ENCODE measurements at regions not wholly inside any gene's neighbourhood (a gene's known extent, or its start where the extent isn't known, plus 50 kb on each side); places are given as distances from the start of the nearest gene placed in this dataset.

DNA sequence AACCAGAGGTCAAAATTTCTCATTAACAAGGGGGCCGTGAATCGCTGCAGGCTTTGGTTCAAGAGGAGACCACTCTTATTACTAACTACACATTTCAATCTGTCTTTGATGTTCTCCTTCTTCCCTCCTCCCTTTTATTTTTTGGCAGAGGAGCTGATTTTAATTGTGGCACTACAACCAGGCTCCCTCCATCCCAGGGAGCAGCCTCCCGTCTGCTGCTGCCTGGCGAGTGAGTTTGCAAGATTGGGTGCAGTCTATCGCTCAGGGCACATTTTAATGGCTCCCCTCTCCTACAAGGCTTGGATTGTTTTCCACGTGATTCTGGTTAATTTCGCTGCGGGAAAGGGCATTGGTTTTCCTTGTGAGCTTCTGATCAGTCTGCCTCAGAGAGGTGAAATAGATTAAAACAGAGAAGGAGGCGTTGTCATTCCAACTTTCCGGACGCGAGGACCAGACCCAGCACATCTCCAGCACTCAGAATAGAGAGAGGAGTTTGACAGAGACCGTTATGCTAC is 81.4 kb downstream of the KCTD15 start:
- Histone ChIP-seq H3K14ac (ENCODE audit: insufficient read depth, low read length) (no peak overlapping the region), H2BK12ac (ENCODE audit: insufficient read length, low read depth, low read length) (no peak overlapping the region), H3K27me3 (ENCODE audit: insufficient read depth, low read length) (no peaks in the 10 kb centered on the region), H3K9me3 (ENCODE audit: control insufficient read depth, low read depth, low read length) (no peaks in the 10 kb centered on the region), H4K20me1 (ENCODE audit: control insufficient read depth, insufficient read depth, insufficient read length) (no peaks in the 10 kb centered on the region), H3T11ph (ENCODE audit: low read length) (no peak overlapping the region), H3K9ac (ENCODE audit: extremely low read depth, insufficient read length, low read length) (no peak overlapping the region), H3K23me2 (ENCODE audit: insufficient read length, low read depth, low read length, poor library complexity, severe bottlenecking) (no peaks in the 10 kb centered on the region), H4K5ac (ENCODE audit: insufficient read length, low read depth, low read length) (no peak overlapping the region), H4K91ac (ENCODE audit: insufficient read length, low read depth, low read length) (no peak overlapping the region), H2BK20ac (ENCODE audit: low read depth, low read length, poor library complexity, severe bottlenecking) (no peak overlapping the region), H3K79me1 (ENCODE audit: insufficient read depth, low read depth, low read length, poor library complexity, severe bottlenecking) (no peaks in the 10 kb centered on the region), H3K56ac (ENCODE audit: insufficient read length, low read depth, low read length) (no peak overlapping the region), H3K18ac (ENCODE audit: insufficient read length, low read depth, low read length) (no peak overlapping the region), H3K79me2 (ENCODE audit: insufficient read depth, low read length) (no peaks in the 10 kb centered on the region), H2AFZ (ENCODE audit: low read length) (no peak overlapping the region), H3K4me1 (ENCODE audit: insufficient read depth, low read length) (no peaks in the 10 kb centered on the region), H3K23ac (ENCODE audit: insufficient read length, low read depth, low read length) (no peak overlapping the region), H3K4ac (ENCODE audit: low read depth, low read length) (no peak overlapping the region), H4K8ac (replicated peaks; ENCODE audit: insufficient read length, low read depth, low read length) (no peak overlapping the region), H2BK120ac (ENCODE audit: low read depth, low read length, poor library complexity, severe bottlenecking) (no peak overlapping the region), H2BK5ac (ENCODE audit: insufficient read length, low read length) (no peak overlapping the region), H2AK5ac (ENCODE audit: insufficient read length, low read length) (no peak overlapping the region), H3K4me2 (ENCODE audit: insufficient read depth, insufficient read length, low read length) (no peak overlapping the region), H3K27ac (ENCODE audit: insufficient read length, low read depth, low read length) (no peak overlapping the region), H2BK15ac (ENCODE audit: low read depth, low read length) (no peak overlapping the region)
- H3K4me3 Mint-ChIP-seq, result no peak overlapping the region
- no CpG with 5 or more reads among the region's 13 CpGs for WGBS (ENCODE audit: extremely low coverage, insufficient read length, low lambda C conversion rate)
- no peaks in the 10 kb centered on the region for H3K27me3 Mint-ChIP-seq (ENCODE audit: low read depth)
- peaks cover 12 to 13% of the 10 kb centered on the region in 2 experiments for H3K4me1 Mint-ChIP-seq
- DNase-seq, result no peak
- H3K27ac Mint-ChIP-seq, result peak overlapping the region in 1 of 3 experiments; percentile 61; a peak in 2 of 7 replicates
- H3K9me3 Mint-ChIP-seq, result no peaks in the 10 kb centered on the region
- H3K36me3 Mint-ChIP-seq (ENCODE audit: insufficient read depth in 1 of 3, low read depth in 3 of 3), result no peaks in the 10 kb centered on the region
- TF ChIP-seq, protein P1, sequence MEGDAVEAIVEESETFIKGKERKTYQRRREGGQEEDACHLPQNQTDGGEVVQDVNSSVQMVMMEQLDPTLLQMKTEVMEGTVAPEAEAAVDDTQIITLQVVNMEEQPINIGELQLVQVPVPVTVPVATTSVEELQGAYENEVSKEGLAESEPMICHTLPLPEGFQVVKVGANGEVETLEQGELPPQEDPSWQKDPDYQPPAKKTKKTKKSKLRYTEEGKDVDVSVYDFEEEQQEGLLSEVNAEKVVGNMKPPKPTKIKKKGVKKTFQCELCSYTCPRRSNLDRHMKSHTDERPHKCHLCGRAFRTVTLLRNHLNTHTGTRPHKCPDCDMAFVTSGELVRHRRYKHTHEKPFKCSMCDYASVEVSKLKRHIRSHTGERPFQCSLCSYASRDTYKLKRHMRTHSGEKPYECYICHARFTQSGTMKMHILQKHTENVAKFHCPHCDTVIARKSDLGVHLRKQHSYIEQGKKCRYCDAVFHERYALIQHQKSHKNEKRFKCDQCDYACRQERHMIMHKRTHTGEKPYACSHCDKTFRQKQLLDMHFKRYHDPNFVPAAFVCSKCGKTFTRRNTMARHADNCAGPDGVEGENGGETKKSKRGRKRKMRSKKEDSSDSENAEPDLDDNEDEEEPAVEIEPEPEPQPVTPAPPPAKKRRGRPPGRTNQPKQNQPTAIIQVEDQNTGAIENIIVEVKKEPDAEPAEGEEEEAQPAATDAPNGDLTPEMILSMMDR (conservative IDR thresholded peaks at IDR 0.05), result no peak

Data from H9 (cell line).